Body of pancreas (tissue), 4 donors: ENCODE measurements at regions not wholly inside any gene's neighbourhood (a gene's known extent, or its start where the extent isn't known, plus 50 kb on each side); places are given as distances from the start of the nearest gene placed in this dataset.

Experiments
- ATAC-seq: fragments of 150-250 bp; one replicate; pipeline ENCODE4 v1.9.1; 2016
- DNase-seq, 4 donors: peaks; one replicate each; pipeline ENCODE4 v3.0.0-alpha.2; 2019
- H3K27ac ChIP-seq, 4 donors: fragments of 200-600 bp; sonication (generic); 1 replicate in 3 of 4; 2 replicates in 1 of 4; pipeline versions ENCODE4 v1.5.1 to v1.6.1; 2016 to 2019; ENCODE audit warnings: mild to moderate bottlenecking in 1 of 4, mixed read lengths in 1 of 4, moderate library complexity in 1 of 4
- H3K27me3 ChIP-seq, 2 donors: fragments of 200-600 bp; sonication (generic); one replicate each; pipeline ENCODE4 v1.6.0; 2016; ENCODE audit warnings: mild to moderate bottlenecking in 1 of 2
- H3K36me3 ChIP-seq, 2 donors: fragments of 200-600 bp; sonication (generic); replicated peaks in 1 of 2; 2 replicates each; pipeline ENCODE4 v1.5.1; 2016; ENCODE audit warnings: low read depth in 2 of 2; ENCODE audit not compliant: insufficient read depth in 1 of 2
- H3K4me1 ChIP-seq: fragments of 200-600 bp; sonication (generic); one replicate; pipeline ENCODE4 v1.6.0; 2016
- H3K4me3 ChIP-seq, 2 donors: fragments of 200-600 bp; sonication (generic); 1 replicate in 1 of 2; 2 replicates in 1 of 2; pipeline ENCODE4 v1.5.1; 2016 to 2019
- H3K9me3 ChIP-seq, 3 donors: fragments of 200-600 bp; sonication (generic); 1 replicate in 2 of 3; 2 replicates in 1 of 3; pipeline ENCODE4 v1.5.1; 2016
- CTCF ChIP-seq, 7 experiments: fragments of 450-650 bp in 4 of 7; fragments of 200-600 bp in 3 of 7; sonication (generic) in 3 of 7; IDR thresholded peaks; one replicate each; pipeline ENCODE4 v1.5.1; 2016 to 2019; ENCODE audit warnings: antibody characterized with exemption in 7 of 7
- POLR2A ChIP-seq, 3 donors: fragments of 450-650 bp; IDR thresholded peaks; one replicate each; pipeline ENCODE4 v1.6.1; 2016; ENCODE audit warnings: antibody characterized with exemption in 3 of 3, mild to moderate bottlenecking in 2 of 3
- WGBS, 2 donors: methylation state at CpG; one replicate each; pipeline ENCODE4 v1.1.5; 2017; 5-methylcytosine and 5-hydroxymethylcytosine counted together
- intact Hi-C: fragments of 100-400 bp; cut with DNase I; formaldehyde crosslinking; loops from one replicate; pipeline ENCODE4 v1.15.1; 2023

GRCh38 chr13:32949820-32950219, 66.4 kb upstream of the KL start:
- no peak for TF ChIP-seq CTCF (IDR thresholded peaks at IDR 0.05)
- no peak for TF ChIP-seq POLR2A (IDR thresholded peaks at IDR 0.05)
- no peaks in the 10 kb centered on the region for H3K36me3 ChIP-seq
- H3K27me3 ChIP-seq: no peaks in the 10 kb centered on the region
- ATAC-seq (no peak), DNase-seq (no peak)
- 43 to 56% methylated on average over 2 of the region's 2 CpGs for WGBS, 2 donors
- H3K4me1 ChIP-seq: no peaks in the 10 kb centered on the region
- no peaks in the 10 kb centered on the region for H3K9me3 ChIP-seq
- no peak overlapping the region for H3K27ac ChIP-seq
- intact Hi-C loops: no loop called here
- no peak overlapping the region for H3K4me3 ChIP-seq

- intact Hi-C loops: no loop called here
- H3K4me1 ChIP-seq: no peaks in the 10 kb centered on the region
Measured at GRCh38 chr13:32951580-32951979, 64.6 kb upstream of the KL start.

DNA sequence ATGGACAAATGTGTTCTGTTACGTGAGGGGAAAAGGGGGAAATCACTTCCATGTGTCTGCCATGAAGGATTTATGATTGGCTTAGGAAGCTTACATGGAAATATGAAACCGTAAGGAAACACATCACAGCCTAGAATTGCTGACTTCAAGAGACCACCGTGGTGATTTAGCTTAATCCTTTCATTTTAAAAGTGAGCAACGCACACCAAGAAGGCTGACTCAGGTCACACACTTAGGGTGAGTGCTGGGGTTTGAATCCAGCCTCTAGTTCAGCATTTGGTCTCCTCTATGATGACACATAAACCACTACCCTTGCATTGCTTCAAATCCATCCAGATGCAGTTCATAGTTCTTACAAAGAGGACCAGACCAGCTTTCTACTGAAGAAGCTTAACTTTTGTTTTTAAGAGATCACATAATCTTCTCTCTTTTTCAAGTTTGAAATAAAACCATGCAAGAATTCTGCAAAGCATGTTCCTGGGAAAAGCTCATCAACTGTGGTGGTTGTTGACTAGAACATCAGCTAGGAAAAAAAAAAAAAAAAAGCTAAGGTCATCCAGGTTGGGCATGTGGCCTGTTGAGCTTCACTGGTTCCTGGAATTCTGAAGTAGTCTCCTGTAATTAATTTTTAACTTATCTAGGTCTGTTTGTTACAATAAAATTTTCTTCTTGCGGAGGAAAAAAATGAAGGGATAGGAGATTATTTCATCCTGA, 60.2 kb upstream of the KL start:
- H3K27me3 ChIP-seq: no peaks in the 10 kb centered on the region
- DNase-seq (no peak), ATAC-seq (no peak)
- no peak overlapping the region for H3K27ac ChIP-seq
- intact Hi-C loops: no loop called here
- H3K36me3 ChIP-seq: no peaks in the 10 kb centered on the region
- no peak overlapping the region for H3K4me3 ChIP-seq
- H3K9me3 ChIP-seq: no peaks in the 10 kb centered on the region
- WGBS, 2 donors: 88 to 94% methylated on average over 5 of the region's 5 CpGs
- H3K4me1 ChIP-seq: no peaks in the 10 kb centered on the region
- TF ChIP-seq CTCF (IDR thresholded peaks at IDR 0.05) (no peak), POLR2A (IDR thresholded peaks at IDR 0.05) (no peak)

More at GRCh38 chr13:32951580-32951979, 64.6 kb upstream of the KL start:
- DNase-seq (no peak), ATAC-seq (no peak)
- Histone ChIP-seq H3K36me3 (no peaks in the 10 kb centered on the region), H3K9me3 (no peaks in the 10 kb centered on the region), H3K27me3 (no peaks in the 10 kb centered on the region), H3K27ac (no peak overlapping the region), H3K4me3 (no peak overlapping the region)
- TF ChIP-seq POLR2A (IDR thresholded peaks at IDR 0.05) (no peak), CTCF (IDR thresholded peaks at IDR 0.05) (no peak)
- 50 to 75% methylated on average over 1 of the region's 1 CpG for WGBS, 2 donors

DNA sequence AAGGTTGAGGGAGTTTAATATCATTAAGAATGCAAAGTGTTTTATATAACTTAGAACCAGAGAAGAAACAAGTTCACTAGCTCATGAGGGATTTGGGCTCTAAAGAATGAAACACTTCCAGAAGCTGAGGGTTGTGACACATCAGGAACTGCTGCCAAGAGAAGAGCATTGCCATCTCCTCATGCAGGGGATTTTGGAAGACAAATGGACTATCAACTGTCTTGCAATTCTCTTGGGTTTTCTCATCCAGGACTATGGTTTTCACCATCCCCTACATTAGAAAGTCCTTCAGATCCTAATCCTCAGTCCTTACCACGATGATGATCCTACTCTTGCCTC, 59.7 kb upstream of the KL start:
- 42 to 91% methylated on average over 1 of the region's 1 CpG for WGBS, 2 donors
- Histone ChIP-seq H3K27ac (no peak overlapping the region), H3K9me3 (no peaks in the 10 kb centered on the region), H3K4me3 (no peak overlapping the region), H3K27me3 (no peaks in the 10 kb centered on the region), H3K36me3 (no peaks in the 10 kb centered on the region), H3K4me1 (no peaks in the 10 kb centered on the region)
- ATAC-seq: no peak
- TF ChIP-seq POLR2A (IDR thresholded peaks at IDR 0.05): no peak
- TF ChIP-seq CTCF (IDR thresholded peaks at IDR 0.05): no peak
- intact Hi-C loops: no loop called here
- DNase-seq: no peak

DNA sequence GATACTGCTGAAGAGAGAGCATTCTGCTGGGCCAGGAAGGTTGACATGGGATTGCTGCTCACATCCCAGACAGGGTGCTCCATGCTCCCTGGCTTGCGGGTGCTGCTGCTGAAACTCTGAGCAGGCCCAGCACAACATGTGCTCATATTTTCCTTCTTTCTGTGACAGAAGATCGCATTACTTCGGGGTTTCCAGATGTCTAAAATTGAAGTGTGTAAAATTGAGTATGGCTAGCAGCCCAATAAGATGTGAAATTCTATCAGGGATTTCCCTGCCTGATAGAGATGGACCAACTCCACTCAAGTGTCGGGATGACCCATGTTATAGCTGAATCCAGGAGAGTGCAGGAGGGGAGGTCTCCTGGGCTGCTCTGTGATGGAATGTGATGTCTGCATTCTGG, 55.6 kb upstream of the KL start:
- no peak overlapping the region for H3K4me3 ChIP-seq

More for the DNA sequence above, 55.6 kb upstream of the KL start:
- 88 to 90% methylated on average over 4 of the region's 4 CpGs for WGBS, 2 donors
- Histone ChIP-seq H3K4me1 (no peaks in the 10 kb centered on the region), H3K27ac (no peak overlapping the region), H3K36me3 (no peaks in the 10 kb centered on the region), H3K9me3 (no peaks in the 10 kb centered on the region), H3K27me3 (no peaks in the 10 kb centered on the region)
- ATAC-seq (no peak), DNase-seq (no peak)
- TF ChIP-seq CTCF (IDR thresholded peaks at IDR 0.05) (no peak), POLR2A (IDR thresholded peaks at IDR 0.05) (no peak)
- intact Hi-C loops: no loop called here
